ENCODE measurements at regions not wholly inside any gene's neighbourhood (a gene's known extent, or its start where the extent isn't known, plus 50 kb on each side); places are given as distances from the start of the nearest gene placed in this dataset.

GRCh38 chr19:30846102-30846501 lies 473.9 kb downstream of the ZNF536 start (continued):
- no peak for TF ChIP-seq ZNF462 (CRISPR knock-in tag; IDR thresholded peaks at IDR 0.05)
- no peak for TF ChIP-seq CREB1 (CRISPR knock-in tag; IDR thresholded peaks at IDR 0.05; ENCODE audit: low read depth)
- no peak for TF ChIP-seq CTCF (conservative IDR thresholded peaks at IDR 0.05; ENCODE audit: low read depth in 2 of 2)

- no peaks in the 10 kb centered on the region for H3K27me3 ChIP-seq (ENCODE audit: insufficient read depth)
- H3K36me3 ChIP-seq (ENCODE audit: insufficient read depth) = no peaks in the 10 kb centered on the region
- no peak overlapping the region for H3K4me3 ChIP-seq
- Mint-ChIP-seq H3K9me3 (peaks cover 8% of the 10 kb centered on the region; the same call in 2 of the 3 replicates), H3K36me3 (ENCODE audit: low read depth) (no peaks in the 10 kb centered on the region; the same call in 2 of the 3 replicates), H3K4me1 (no peaks in the 10 kb centered on the region), H3K27ac (no peak overlapping the region), H3K4me3 (no peak overlapping the region), H3K27me3 (ENCODE audit: insufficient read depth, low read depth, poor library complexity) (no peaks in the 10 kb centered on the region)
- no peaks in the 10 kb centered on the region for H3K9me2 ChIP-seq (ENCODE audit: insufficient read depth)
- H3K4me1 ChIP-seq (ENCODE audit: insufficient read depth) = no peaks in the 10 kb centered on the region
- no peaks in the 10 kb centered on the region for H3F3A ChIP-seq (replicated peaks; ENCODE audit: low read depth)
- H2AFZ ChIP-seq = no peak overlapping the region
- ATAC-seq (no peak), DNase-seq (ENCODE audit: low spot score) (no peak)
- no peak overlapping the region for H3K4me2 ChIP-seq
- H3K79me2 ChIP-seq (replicated peaks; ENCODE audit: insufficient read depth) = no peaks in the 10 kb centered on the region
- no peak overlapping the region for H3K27ac ChIP-seq (ENCODE audit: low read depth)
- H4K20me1 ChIP-seq (replicated peaks; ENCODE audit: insufficient read depth) = no peaks in the 10 kb centered on the region
- TF ChIP-seq CTCF (conservative IDR thresholded peaks at IDR 0.05; ENCODE audit: low read depth in 2 of 2) (no peak), CREB1 (CRISPR knock-in tag; IDR thresholded peaks at IDR 0.05; ENCODE audit: low read depth) (no peak), POLR2AphosphoS5 (IDR thresholded peaks at IDR 0.05; ENCODE audit: low read depth) (no peak), JUNB (IDR thresholded peaks at IDR 0.05; ENCODE audit: unreplicated experiment) (no peak), ETS1 (IDR thresholded peaks at IDR 0.05) (no peak), ZNF331 (CRISPR knock-in tag; IDR thresholded peaks at IDR 0.05; ENCODE audit: low read depth) (no peak), EZH2 (IDR thresholded peaks at IDR 0.05; ENCODE audit: low read depth, unreplicated experiment) (no peak)
Observed at GRCh38 chr19:30842926-30843325, 470.7 kb downstream of the ZNF536 start.
